ENCODE measurements at regions not wholly inside any gene's neighbourhood (a gene's known extent, or its start where the extent isn't known, plus 50 kb on each side); places are given as distances from the start of the nearest gene placed in this dataset.

GRCh38 chr21:25127811-25128210 is 479.5 kb downstream of the MRPL39 start:
- no peaks in the 10 kb centered on the region for H3K27me3 ChIP-seq (ENCODE audit: insufficient read depth in 3 of 3, low read length in 2 of 3)
- intact Hi-C loops (cut with DNase I): no loop called here
- H3K36me3 ChIP-seq (ENCODE audit: insufficient read depth in 1 of 2, low read depth in 1 of 2): no peaks in the 10 kb centered on the region
- no peak for TF ChIP-seq CTCF (IDR thresholded peaks at IDR 0.05)
- H3K27ac ChIP-seq: no peak overlapping the region
- ATAC-seq: no peak
- no peaks in the 10 kb centered on the region for H3K9me3 ChIP-seq
- no peak overlapping the region for H3K4me3 ChIP-seq
- DNase-seq: no peak
- 75 to 82% (median 78%) methylated on average over 1 of the region's 1 CpG for WGBS, 3 donors
- H3K4me1 ChIP-seq: no peaks in the 10 kb centered on the region

- no peak for TF ChIP-seq CTCF (IDR thresholded peaks at IDR 0.05)
- Histone ChIP-seq H3K9me3 (no peaks in the 10 kb centered on the region), H3K4me1 (no peaks in the 10 kb centered on the region), H3K27ac (no peak overlapping the region), H3K27me3 (ENCODE audit: insufficient read depth in 3 of 3, low read length in 2 of 3) (no peaks in the 10 kb centered on the region), H3K36me3 (ENCODE audit: insufficient read depth in 1 of 2, low read depth in 1 of 2) (no peaks in the 10 kb centered on the region), H3K4me3 (no peak overlapping the region)
- 69 to 82% (median 74%) methylated on average over 1 of the region's 1 CpG for WGBS, 3 donors
- intact Hi-C loops (cut with DNase I): no loop called here
- DNase-seq (no peak), ATAC-seq (no peak)
Measured at GRCh38 chr21:25127007-25127406, 480.3 kb downstream of the MRPL39 start.

GRCh38 chr21:25126564-25126963 is 480.7 kb downstream of the MRPL39 start:
- Histone ChIP-seq H3K27ac (no peak overlapping the region), H3K36me3 (ENCODE audit: insufficient read depth in 1 of 2, low read depth in 1 of 2) (no peaks in the 10 kb centered on the region), H3K9me3 (no peaks in the 10 kb centered on the region), H3K4me1 (no peaks in the 10 kb centered on the region), H3K27me3 (ENCODE audit: insufficient read depth in 3 of 3, low read length in 2 of 3) (no peaks in the 10 kb centered on the region), H3K4me3 (no peak overlapping the region)
- DNase-seq (no peak), ATAC-seq (no peak)
- 36 to 42% (median 40%) methylated on average over 3 of the region's 3 CpGs for WGBS, 3 donors
- intact Hi-C loops (cut with DNase I): no loop called here
- no peak for TF ChIP-seq CTCF (IDR thresholded peaks at IDR 0.05)

- no peaks in the 10 kb centered on the region for H3K36me3 ChIP-seq (ENCODE audit: insufficient read depth in 1 of 2, low read depth in 1 of 2)
- intact Hi-C loops (cut with DNase I): no loop called here
- WGBS, 3 donors: 91 to 96% (median 95%) methylated on average over 13 of the region's 13 CpGs
Measured at GRCh38 chr21:25118648-25119047, 488.6 kb downstream of the MRPL39 start.

More at GRCh38 chr21:25118648-25119047, 488.6 kb downstream of the MRPL39 start:
- no peaks in the 10 kb centered on the region for H3K27me3 ChIP-seq (ENCODE audit: insufficient read depth in 3 of 3, low read length in 2 of 3)
- H3K4me1 ChIP-seq: no peaks in the 10 kb centered on the region
- no peak overlapping the region for H3K27ac ChIP-seq
- no peak for DNase-seq
- H3K4me3 ChIP-seq: no peak overlapping the region
- no peaks in the 10 kb centered on the region for H3K9me3 ChIP-seq
- TF ChIP-seq CTCF (IDR thresholded peaks at IDR 0.05): no peak
- ATAC-seq: no peak

Data from psoas muscle (tissue), 7 donors.